ENCODE measurements at regions not wholly inside any gene's neighbourhood (a gene's known extent, or its start where the extent isn't known, plus 50 kb on each side); places are given as distances from the start of the nearest gene placed in this dataset.

DNA sequence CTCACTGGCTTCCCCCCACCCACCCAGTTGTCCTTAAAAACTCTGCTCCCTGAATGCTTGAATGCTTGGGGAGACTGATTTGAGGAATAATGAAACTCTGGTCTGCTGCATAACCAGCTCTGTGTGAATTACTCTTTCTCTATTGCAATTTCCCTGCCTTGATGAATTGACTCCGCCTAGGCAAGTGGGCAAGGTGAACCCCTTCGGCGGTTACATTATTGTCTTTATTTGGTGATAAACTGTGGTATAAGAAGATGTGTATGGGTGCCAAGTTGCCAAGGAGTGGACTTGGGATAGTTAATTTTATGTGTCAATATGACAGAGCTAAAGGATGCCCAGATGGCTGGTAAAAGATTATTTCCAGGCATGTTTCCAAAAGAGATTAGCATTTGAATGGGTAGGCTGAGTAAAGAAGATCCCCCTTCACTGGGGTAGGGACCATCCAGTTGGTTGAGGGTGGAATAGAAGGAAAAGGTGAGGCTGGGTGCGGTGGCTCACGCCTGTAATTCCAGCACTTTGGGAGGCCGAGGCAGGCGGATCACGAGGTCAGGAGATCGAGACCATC lies 98.5 kb upstream of the HAAO start:
- TF ChIP-seq, protein P1, sequence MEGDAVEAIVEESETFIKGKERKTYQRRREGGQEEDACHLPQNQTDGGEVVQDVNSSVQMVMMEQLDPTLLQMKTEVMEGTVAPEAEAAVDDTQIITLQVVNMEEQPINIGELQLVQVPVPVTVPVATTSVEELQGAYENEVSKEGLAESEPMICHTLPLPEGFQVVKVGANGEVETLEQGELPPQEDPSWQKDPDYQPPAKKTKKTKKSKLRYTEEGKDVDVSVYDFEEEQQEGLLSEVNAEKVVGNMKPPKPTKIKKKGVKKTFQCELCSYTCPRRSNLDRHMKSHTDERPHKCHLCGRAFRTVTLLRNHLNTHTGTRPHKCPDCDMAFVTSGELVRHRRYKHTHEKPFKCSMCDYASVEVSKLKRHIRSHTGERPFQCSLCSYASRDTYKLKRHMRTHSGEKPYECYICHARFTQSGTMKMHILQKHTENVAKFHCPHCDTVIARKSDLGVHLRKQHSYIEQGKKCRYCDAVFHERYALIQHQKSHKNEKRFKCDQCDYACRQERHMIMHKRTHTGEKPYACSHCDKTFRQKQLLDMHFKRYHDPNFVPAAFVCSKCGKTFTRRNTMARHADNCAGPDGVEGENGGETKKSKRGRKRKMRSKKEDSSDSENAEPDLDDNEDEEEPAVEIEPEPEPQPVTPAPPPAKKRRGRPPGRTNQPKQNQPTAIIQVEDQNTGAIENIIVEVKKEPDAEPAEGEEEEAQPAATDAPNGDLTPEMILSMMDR (IDR thresholded peaks at IDR 0.05 in 4 of 5, conservative IDR thresholded peaks at IDR 0.05 in 1 of 5) = no peak
- TF ChIP-seq POLR2A (IDR thresholded peaks at IDR 0.05) = no peak

Data from gastrocnemius medialis (tissue), 4 donors.